Neural crest cell (in vitro differentiated cells): ENCODE measurements at regions not wholly inside any gene's neighbourhood (a gene's known extent, or its start where the extent isn't known, plus 50 kb on each side); places are given as distances from the start of the nearest gene placed in this dataset.

ENCODE experiments used
- DNase-seq: peaks from one replicate; pipeline ENCODE4 v3.0.0; 2021; ENCODE audit warnings: low read depth, mixed read lengths, low spot score
- H3K27ac Mint-ChIP-seq: one replicate; pipeline ENCODE4 v1.8.0; 2021; ENCODE audit warnings: mild to moderate bottlenecking, mixed read lengths; ENCODE audit not compliant: unreplicated experiment
- H3K27me3 Mint-ChIP-seq: 2 replicates; pipeline ENCODE4 v1.8.0; 2021; ENCODE audit warnings: low read depth, mild to moderate bottlenecking, mixed read lengths
- H3K36me3 Mint-ChIP-seq: 2 replicates; pipeline ENCODE4 v1.8.0; 2021; ENCODE audit warnings: low read depth, mild to moderate bottlenecking, mixed read lengths
- H3K4me1 Mint-ChIP-seq: 2 replicates; pipeline ENCODE4 v1.8.0; 2021; ENCODE audit warnings: mixed read lengths
- H3K4me3 Mint-ChIP-seq: one replicate; pipeline ENCODE4 v1.8.0; 2021; ENCODE audit warnings: mild to moderate bottlenecking, mixed read lengths
- H3K9me3 Mint-ChIP-seq: 2 replicates; pipeline ENCODE4 v1.8.0; 2021; ENCODE audit warnings: mixed read lengths
- TF ChIP-seq, protein P1 (sequence below): fragments of 200-600 bp; sonication (generic); conservative IDR thresholded peaks from 2 replicates; pipeline ENCODE4 v1.5.0; 2021; ENCODE audit warnings: antibody characterized with exemption, mild to moderate bottlenecking

DNA sequence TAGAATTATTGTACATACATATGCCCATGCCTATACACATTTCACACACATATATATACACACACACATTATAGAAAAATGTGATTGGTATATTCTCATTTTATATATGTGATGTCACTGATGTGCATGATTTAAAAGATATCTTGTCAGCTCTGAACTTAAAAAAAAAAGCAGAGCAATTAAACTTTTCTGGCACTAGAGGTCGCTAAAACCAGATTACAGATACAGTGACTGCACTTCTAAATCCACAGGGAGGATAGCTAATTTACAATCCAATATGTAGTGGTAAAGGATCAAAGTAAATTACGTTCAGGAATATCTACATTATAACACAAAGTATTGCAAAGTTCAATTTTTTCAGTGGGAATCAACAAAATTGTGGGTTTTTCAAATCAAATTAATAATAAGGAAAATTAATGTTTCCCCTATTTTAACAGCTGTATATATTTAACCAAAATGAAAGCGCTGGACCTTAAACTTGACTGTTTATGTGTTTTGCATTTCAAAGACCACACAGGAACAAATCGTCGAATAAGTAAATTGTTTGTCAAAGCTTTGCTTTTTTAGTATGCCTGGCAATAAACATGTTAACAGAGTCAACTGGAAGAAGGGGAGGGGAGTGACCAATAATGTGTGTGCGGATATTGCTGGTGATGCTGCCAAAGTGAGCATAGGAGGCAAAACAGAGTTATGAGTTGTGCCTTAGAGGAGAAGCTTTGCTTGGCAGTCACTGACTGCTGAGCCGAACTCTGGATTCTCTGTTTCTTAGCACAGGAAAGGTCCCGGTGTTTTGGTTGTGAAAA lies 1201.4 kb upstream of the C9orf72 start:
- Mint-ChIP-seq H3K36me3 (no peaks in the 10 kb centered on the region), H3K4me3 (no peak overlapping the region), H3K27me3 (no peaks in the 10 kb centered on the region), H3K4me1 (peaks cover 4% of the 10 kb centered on the region), H3K9me3 (no peaks in the 10 kb centered on the region), H3K27ac (no peak overlapping the region)
- no peak for DNase-seq
- TF ChIP-seq, protein P1, sequence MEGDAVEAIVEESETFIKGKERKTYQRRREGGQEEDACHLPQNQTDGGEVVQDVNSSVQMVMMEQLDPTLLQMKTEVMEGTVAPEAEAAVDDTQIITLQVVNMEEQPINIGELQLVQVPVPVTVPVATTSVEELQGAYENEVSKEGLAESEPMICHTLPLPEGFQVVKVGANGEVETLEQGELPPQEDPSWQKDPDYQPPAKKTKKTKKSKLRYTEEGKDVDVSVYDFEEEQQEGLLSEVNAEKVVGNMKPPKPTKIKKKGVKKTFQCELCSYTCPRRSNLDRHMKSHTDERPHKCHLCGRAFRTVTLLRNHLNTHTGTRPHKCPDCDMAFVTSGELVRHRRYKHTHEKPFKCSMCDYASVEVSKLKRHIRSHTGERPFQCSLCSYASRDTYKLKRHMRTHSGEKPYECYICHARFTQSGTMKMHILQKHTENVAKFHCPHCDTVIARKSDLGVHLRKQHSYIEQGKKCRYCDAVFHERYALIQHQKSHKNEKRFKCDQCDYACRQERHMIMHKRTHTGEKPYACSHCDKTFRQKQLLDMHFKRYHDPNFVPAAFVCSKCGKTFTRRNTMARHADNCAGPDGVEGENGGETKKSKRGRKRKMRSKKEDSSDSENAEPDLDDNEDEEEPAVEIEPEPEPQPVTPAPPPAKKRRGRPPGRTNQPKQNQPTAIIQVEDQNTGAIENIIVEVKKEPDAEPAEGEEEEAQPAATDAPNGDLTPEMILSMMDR: peak; percentile 82

DNA sequence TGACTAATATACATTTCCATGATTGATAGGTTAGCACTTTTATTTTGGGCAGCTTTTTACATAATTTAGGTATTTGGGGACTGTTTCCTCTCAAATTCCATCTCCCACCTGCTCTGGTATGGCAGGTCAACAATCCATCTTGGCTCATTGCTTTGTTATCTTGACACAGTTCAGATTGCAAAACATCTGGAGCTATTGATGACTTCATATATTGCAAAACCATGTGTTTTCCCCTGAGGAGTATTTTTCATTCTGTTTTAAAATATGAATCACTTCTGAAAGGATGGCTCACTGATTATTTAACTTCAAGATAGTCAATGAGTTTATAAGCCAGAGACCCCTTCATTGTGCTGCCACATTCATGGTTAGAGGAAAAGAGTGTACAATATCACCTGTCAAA lies 1206.0 kb upstream of the C9orf72 start:
- no peaks in the 10 kb centered on the region for H3K36me3 Mint-ChIP-seq
- H3K9me3 Mint-ChIP-seq: no peaks in the 10 kb centered on the region
- H3K27ac Mint-ChIP-seq: no peak overlapping the region
- no peak overlapping the region for H3K4me3 Mint-ChIP-seq
- peaks cover 11% of the 10 kb centered on the region for H3K4me1 Mint-ChIP-seq
- no peaks in the 10 kb centered on the region for H3K27me3 Mint-ChIP-seq
- TF ChIP-seq, protein P1: no peak
- no peak for DNase-seq

DNA sequence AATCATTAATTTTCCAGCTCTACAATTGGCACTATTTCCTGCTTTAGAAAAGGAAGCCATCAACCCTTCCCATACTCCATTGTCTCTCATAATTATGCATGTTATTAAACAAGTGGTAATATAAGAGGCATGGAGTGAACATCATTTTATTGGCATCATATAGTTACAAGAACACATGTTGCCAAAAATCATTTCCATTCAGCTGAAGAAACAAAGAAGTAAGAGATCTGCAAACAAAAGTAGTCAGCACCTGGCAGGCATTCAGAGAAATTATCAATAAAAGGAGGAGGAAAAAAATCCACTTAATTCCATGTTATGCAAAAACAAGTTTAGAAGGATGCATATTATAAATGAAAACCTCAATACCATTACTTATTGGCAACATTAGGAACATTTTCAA lies 1208.2 kb upstream of the C9orf72 start:
- Mint-ChIP-seq H3K9me3 (no peaks in the 10 kb centered on the region), H3K27ac (no peak overlapping the region), H3K4me1 (peaks cover 7% of the 10 kb centered on the region), H3K36me3 (no peaks in the 10 kb centered on the region), H3K27me3 (no peaks in the 10 kb centered on the region), H3K4me3 (no peak overlapping the region)
- DNase-seq: no peak
- TF ChIP-seq, protein P1: no peak

DNA sequence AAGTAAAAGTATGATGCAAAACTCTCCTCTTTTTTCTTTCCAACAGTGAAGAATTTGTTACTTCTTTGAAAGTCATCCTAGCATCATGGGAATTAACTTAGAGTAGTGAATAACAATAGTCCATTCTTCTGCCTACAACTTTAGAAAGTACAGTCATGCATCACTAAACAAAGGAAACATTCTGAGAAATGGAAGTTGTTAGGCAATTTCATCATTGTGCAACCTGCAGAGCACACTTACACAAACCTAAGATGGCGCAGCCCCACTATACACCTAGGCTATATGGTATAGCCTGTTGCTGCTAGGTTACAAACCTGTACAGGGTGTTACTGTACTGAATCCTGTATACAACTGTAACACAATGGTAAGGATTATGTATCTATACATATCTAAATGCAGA lies 1209.3 kb upstream of the C9orf72 start:
- TF ChIP-seq, protein P1: no peak
- Mint-ChIP-seq H3K36me3 (no peaks in the 10 kb centered on the region), H3K9me3 (no peaks in the 10 kb centered on the region), H3K4me1 (peaks cover 7% of the 10 kb centered on the region), H3K4me3 (no peak overlapping the region), H3K27me3 (no peaks in the 10 kb centered on the region), H3K27ac (no peak overlapping the region)
- no peak for DNase-seq

DNA sequence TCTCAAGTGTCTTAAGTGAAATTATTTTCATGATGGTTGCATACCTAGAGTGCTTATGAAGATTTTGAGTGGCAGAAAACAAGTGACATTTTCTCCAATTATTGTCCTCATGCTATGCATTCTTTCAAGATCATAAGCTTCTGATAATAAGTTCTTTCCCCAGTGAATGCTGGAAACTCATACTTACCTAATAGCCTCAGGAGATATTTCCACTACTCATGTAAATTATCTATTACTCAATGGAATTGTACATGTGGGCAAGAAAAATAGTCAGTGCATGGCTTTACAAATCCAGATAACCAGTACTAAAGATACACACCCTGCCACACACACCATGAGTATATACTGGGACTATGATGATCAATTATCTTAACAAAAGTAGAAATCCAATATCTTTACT lies 1219.4 kb upstream of the C9orf72 start:
- H3K27ac Mint-ChIP-seq: no peak overlapping the region
- no peaks in the 10 kb centered on the region for H3K27me3 Mint-ChIP-seq
- DNase-seq: no peak
- no peaks in the 10 kb centered on the region for H3K36me3 Mint-ChIP-seq
- H3K9me3 Mint-ChIP-seq: no peaks in the 10 kb centered on the region
- TF ChIP-seq, protein P1: no peak
- no peaks in the 10 kb centered on the region for H3K4me1 Mint-ChIP-seq
- H3K4me3 Mint-ChIP-seq: no peak overlapping the region
